ENCODE measurements at regions not wholly inside any gene's neighbourhood (a gene's known extent, or its start where the extent isn't known, plus 50 kb on each side); places are given as distances from the start of the nearest gene placed in this dataset.
A peak's percentile ranks its signal among the peaks of the same experiment; 100 is the strongest.
"Not testable (repeated sequence)": the region's sequence is repeated elsewhere in the genome, so short reads cannot be mapped to it uniquely, and the experiment has no call there.

- in situ Hi-C loops (cut with MboI; ENCODE audit: low pct_unique_long_range_greater_than_20kb in 2 of 9, low sequenced_read_pairs in 9 of 9, unreplicated experiment in 9 of 9): no loop called here
- WGBS, 10 experiments: 80 to 100% (median 94%) methylated on average over 1 to 11 of the region's 20 CpGs; no CpG with 5 or more reads in 4 of the 10 experiments
- Histone ChIP-seq H3K4me1 (replicated peaks in 1 of 2) (peaks cover 59 to 60% of the 10 kb centered on the region in 2 donors), H3K27ac (peak overlapping the region in 1 of 2 donors; percentile 19), H3K4me3 (no peak overlapping the region)
- peak in 2 of 8 experiments; percentile 2 to 31 for ATAC-seq (replicated peaks in 6 of 8)
Observed at GRCh38 chr16:85529489-85530369, 83.4 kb upstream of the GSE1 start.

GRCh38 chr16:85530370-85530739 is 82.8 kb upstream of the GSE1 start:
- WGBS, 10 experiments: 60 to 100% (median 95%) methylated on average over 1 to 4 of the region's 10 CpGs; no CpG with 5 or more reads in 6 of the 10 experiments
- in situ Hi-C loops (cut with MboI; ENCODE audit: low pct_unique_long_range_greater_than_20kb in 2 of 9, low sequenced_read_pairs in 9 of 9, unreplicated experiment in 9 of 9): no loop called here
- no peak overlapping the region for H3K4me3 ChIP-seq
- H3K4me1 ChIP-seq (replicated peaks in 1 of 2): peaks cover 52 to 53% of the 10 kb centered on the region in 2 donors
- H3K27ac ChIP-seq: peak overlapping the region in 1 of 2 donors; percentile 25
- ATAC-seq (replicated peaks in 6 of 8): no peak

GRCh38 chr16:85531516-85531915 is 81.6 kb upstream of the GSE1 start:
- in situ Hi-C loops (cut with MboI; ENCODE audit: low pct_unique_long_range_greater_than_20kb in 2 of 9, low sequenced_read_pairs in 9 of 9, unreplicated experiment in 9 of 9): no loop called here
- Histone ChIP-seq H3K4me1 (replicated peaks in 1 of 2) (peaks cover 44 to 46% of the 10 kb centered on the region in 2 donors), H3K4me3 (no peak overlapping the region), H3K27ac (no peak overlapping the region)
- ATAC-seq (replicated peaks in 6 of 8): no peak
- 15 to 100% (median 55%) methylated on average over 1 to 6 of the region's 10 CpGs; no CpG with 5 or more reads in 6 of the 10 experiments for WGBS, 10 experiments

GRCh38 chr16:85532147-85532546 is 81.0 kb upstream of the GSE1 start:
- ATAC-seq (replicated peaks in 6 of 8): no peak
- in situ Hi-C loops (cut with MboI; ENCODE audit: low pct_unique_long_range_greater_than_20kb in 2 of 9, low sequenced_read_pairs in 9 of 9, unreplicated experiment in 9 of 9): no loop called here
- Histone ChIP-seq H3K4me1 (replicated peaks in 1 of 2) (peaks cover 42 to 46% of the 10 kb centered on the region in 2 donors), H3K27ac (no peak overlapping the region), H3K4me3 (no peak overlapping the region)
- 50 to 100% (median 83%) methylated on average over 1 to 4 of the region's 6 CpGs; no CpG with 5 or more reads in 5 of the 10 experiments for WGBS, 10 experiments

DNA sequence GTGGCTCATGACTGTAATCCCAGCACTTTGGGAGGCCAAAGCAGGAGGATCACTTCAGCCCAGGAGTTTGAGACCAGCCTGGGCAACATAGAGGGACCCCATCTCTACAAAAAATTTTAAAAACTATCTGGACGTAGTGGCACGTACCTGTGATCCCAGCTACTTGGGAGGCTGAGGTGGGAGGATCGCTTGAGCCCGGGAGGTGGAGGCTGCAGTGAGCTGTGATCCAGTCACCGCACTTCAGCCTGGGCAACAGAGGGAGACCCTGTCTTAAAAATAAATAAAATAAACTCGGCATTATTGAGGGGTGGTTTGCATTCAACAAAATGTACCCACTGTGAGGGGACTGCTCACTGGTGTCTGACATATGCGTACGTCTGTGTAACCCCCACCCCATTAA is 79.5 kb upstream of the GSE1 start:
- in situ Hi-C loops (cut with MboI; ENCODE audit: low pct_unique_long_range_greater_than_20kb in 2 of 9, low sequenced_read_pairs in 9 of 9, unreplicated experiment in 9 of 9): not testable (repeated sequence)

DNA sequence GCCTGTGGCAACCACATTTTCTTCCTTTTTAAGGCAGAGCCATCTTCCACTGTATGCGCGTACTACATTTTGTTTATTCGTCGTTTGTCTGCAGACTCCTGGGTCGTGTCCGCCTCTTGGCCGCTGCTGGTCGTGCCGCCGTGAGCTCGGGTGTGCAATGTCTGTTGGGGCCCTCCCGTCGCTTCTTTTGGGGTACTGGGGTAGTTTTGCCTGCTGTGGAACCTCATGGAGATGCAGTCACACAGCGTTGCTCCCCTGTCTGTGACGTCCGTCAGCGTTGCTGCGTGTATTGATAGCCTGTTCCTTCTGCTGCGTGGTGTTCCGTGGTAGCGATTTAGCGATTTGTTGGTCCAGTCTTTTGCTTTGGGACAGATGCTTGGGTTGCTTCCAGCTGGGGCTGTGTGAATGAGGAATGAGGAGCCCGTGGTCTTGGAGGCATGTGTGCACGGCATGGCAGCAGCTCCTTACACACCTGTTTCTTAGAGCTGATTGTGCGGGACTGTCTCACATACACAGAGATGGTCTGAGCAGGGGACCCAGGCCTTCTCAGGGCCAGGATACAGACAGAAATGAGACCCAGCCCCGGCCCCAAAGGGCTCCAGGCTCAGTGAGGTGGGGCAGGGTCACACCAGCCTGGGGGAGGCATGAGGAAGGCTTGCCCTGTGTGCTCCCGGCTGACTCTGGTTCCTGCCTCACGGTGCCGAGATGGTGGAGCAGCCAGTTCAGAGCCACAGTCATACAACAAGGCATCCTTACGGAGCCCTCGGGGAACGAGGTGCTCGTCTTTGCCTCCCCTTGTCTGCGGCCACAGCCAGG is 78.4 kb upstream of the GSE1 start:
- Histone ChIP-seq H3K4me3 (no peak overlapping the region), H3K27ac (no peak overlapping the region), H3K4me1 (replicated peaks in 1 of 2) (peaks cover 42 to 48% of the 10 kb centered on the region in 2 donors)
- peak in 1 of 8 experiments; percentile 41 for ATAC-seq (replicated peaks in 6 of 8)
- in situ Hi-C loops (cut with MboI; ENCODE audit: low pct_unique_long_range_greater_than_20kb in 2 of 9, low sequenced_read_pairs in 9 of 9, unreplicated experiment in 9 of 9): no loop called here
- 60 to 100% (median 91%) methylated on average over 1 to 14 of the region's 34 CpGs; no CpG with 5 or more reads in 1 of the 10 experiments for WGBS, 10 experiments

More for the DNA sequence above, 79.5 kb upstream of the GSE1 start:
- WGBS, 10 experiments: 50 to 100% (median 92%) methylated on average over 2 to 7 of the region's 8 CpGs; no CpG with 5 or more reads in 1 of the 10 experiments
- not testable (repeated sequence) for ATAC-seq (replicated peaks in 6 of 8); H3K27ac ChIP-seq; H3K4me3 ChIP-seq
- peaks cover 47 to 49% of the 10 kb centered on the region in 2 donors for H3K4me1 ChIP-seq (replicated peaks in 1 of 2)

GRCh38 chr16:85535352-85536072 is 77.6 kb upstream of the GSE1 start:
- in situ Hi-C loops (cut with MboI; ENCODE audit: low pct_unique_long_range_greater_than_20kb in 2 of 9, low sequenced_read_pairs in 9 of 9, unreplicated experiment in 9 of 9): no loop called here

DNA sequence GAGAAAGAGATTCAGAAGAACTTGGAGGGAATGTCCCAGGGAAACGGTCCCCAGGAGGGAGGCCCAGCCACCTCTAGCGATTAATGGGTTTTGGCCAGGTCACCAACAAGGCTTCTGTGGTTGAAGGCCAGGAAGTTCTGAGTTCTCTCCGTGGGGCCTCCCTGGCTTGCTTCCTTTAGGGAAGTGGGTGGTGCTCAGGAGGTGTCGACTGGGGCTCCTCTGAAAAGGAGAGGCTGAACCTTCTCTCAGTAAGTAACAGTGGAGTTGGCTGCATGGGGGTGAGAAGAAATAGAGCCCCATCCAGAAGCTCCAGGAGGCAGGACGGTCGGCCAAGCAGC is 77.1 kb upstream of the GSE1 start:
- Histone ChIP-seq H3K27ac (no peak overlapping the region), H3K4me3 (no peak overlapping the region), H3K4me1 (replicated peaks in 1 of 2) (peaks cover 29 to 37% of the 10 kb centered on the region in 2 donors)
- ATAC-seq (replicated peaks in 6 of 8): peak in 2 of 8 experiments; percentile 46 to 48
- in situ Hi-C loops (cut with MboI; ENCODE audit: low pct_unique_long_range_greater_than_20kb in 2 of 9, low sequenced_read_pairs in 9 of 9, unreplicated experiment in 9 of 9): no loop called here
- WGBS, 10 experiments: 37 to 100% (median 82%) methylated on average over 1 to 5 of the region's 6 CpGs; no CpG with 5 or more reads in 4 of the 10 experiments

More at GRCh38 chr16:85535352-85536072, 77.6 kb upstream of the GSE1 start:
- ATAC-seq (replicated peaks in 6 of 8): no peak
- Histone ChIP-seq H3K27ac (no peak overlapping the region), H3K4me3 (no peak overlapping the region), H3K4me1 (replicated peaks in 1 of 2) (peaks cover 34 to 42% of the 10 kb centered on the region in 2 donors)
- 84 to 100% (median 100%) methylated on average over 1 to 5 of the region's 14 CpGs; no CpG with 5 or more reads in 2 of the 10 experiments for WGBS, 10 experiments

DNA sequence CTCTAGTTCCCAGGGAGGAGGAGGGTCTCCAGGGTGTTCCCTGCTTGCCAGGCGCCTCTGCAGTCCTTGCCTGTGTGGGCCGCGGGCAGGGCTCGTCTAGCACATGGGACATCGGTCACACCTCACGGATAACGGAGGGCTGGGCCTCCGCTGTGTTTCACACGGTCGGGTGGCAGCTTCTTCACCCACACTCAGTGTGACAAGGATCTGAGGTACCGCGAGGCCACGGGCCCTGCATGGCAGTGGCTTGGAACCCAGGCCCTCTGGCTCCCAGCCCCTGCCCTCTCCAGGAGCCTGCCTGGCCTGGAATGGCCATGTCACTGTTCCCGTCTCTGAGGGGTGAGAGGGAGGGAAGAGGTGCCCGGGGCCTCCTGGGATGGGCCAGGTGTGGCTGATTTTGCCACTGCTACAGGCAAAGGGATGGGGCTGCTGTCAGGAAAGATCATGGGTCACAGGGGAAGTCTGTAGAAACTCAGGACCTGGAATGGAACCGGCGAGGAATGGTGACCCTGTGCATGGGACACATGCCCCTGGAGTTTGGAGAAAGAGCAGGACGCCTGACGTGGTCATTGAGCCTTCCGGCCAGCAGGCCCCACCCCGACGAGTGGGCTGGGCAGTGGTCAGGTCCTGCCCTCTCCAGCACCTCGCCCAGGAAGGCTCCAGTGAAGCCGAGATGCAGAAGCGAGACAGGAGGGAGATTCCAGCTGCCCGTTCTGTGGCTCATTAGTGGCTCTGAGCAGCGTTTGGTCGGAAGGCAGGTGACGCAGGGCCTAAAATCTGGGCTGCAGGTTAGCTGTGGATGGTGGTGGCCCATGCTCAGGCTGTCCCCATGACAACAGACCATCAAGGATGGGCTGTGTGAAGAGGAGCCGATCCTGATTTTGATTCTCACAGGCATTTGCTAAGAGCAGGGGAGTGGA is 76.5 kb upstream of the GSE1 start:
- H3K4me3 ChIP-seq: no peak overlapping the region
- H3K27ac ChIP-seq: no peak overlapping the region
- in situ Hi-C loops (cut with MboI; ENCODE audit: low pct_unique_long_range_greater_than_20kb in 2 of 9, low sequenced_read_pairs in 9 of 9, unreplicated experiment in 9 of 9): no loop called here
- 48 to 84% (median 80%) methylated on average over 1 to 7 of the region's 30 CpGs; no CpG with 5 or more reads in 4 of the 10 experiments for WGBS, 10 experiments
- ATAC-seq (replicated peaks in 6 of 8): peak in 2 of 8 experiments; percentile 25 to 29
- H3K4me1 ChIP-seq (replicated peaks in 1 of 2): peaks cover 27 to 37% of the 10 kb centered on the region in 2 donors

DNA sequence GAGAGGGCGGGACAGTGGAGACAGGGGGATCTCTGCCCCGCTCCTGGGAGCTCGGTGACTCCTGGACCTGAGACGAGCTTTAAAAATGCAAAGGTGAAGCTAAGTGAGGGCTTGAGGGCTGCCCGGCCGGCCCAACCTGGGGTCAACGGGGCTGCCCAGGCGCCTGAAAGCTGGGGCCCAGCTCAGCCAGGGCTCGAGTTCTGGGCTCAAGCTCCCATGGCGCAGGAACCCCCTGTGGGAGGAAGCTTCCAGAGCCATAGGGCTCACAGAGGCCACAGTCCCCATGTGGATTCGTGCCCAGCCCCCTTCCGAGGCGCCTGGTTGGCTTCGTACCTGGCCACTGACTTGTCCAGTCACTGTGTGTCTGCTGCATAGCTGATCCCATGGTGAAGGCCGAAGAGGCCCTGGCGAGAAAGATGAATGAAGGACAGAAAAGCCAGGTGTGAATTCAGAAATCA is 75.8 kb upstream of the GSE1 start:
- peaks cover 32 to 42% of the 10 kb centered on the region in 2 donors for H3K4me1 ChIP-seq (replicated peaks in 1 of 2)
- WGBS, 10 experiments: 80 to 100% (median 100%) methylated on average over 1 to 2 of the region's 16 CpGs; no CpG with 5 or more reads in 5 of the 10 experiments
- peak in 1 of 8 experiments; percentile 1 for ATAC-seq (replicated peaks in 6 of 8)
- H3K4me3 ChIP-seq: no peak overlapping the region
- in situ Hi-C loops (cut with MboI; ENCODE audit: low pct_unique_long_range_greater_than_20kb in 2 of 9, low sequenced_read_pairs in 9 of 9, unreplicated experiment in 9 of 9): no loop called here
- H3K27ac ChIP-seq: no peak overlapping the region

DNA sequence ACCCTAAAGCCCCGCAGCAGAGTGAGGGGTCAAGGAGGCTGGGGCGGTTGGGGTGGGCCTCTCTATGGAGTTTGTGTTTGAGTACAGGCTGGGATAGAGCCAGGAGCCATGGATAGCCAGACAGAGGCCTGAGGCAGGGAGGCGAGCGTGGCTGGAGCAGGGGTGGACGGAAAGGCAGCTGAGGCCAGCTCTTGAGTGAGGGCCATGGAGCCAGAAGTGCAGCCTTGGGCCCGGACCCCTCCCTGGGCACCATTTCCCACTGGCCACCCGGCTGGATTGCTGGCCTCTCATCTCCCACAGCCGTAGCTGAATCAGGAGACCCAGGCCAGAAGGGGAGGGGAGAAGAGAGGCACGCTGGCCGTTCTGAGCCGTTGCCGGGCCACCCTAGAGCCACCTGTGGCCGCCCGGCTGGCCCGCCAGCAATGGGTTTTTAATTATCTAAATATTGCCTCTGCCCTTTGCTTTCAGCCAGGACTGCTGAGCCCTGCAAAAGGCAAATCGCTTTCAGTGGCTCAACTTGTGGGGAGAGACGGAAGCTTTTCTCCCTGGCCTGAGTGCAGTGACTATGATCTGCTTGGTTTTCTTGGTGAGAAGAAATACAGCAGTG is 75.2 kb upstream of the GSE1 start:
- no peak overlapping the region for H3K4me3 ChIP-seq
- 0 to 100% (median 48%) methylated on average over 1 to 4 of the region's 17 CpGs; no CpG with 5 or more reads in 5 of the 10 experiments for WGBS, 10 experiments
- H3K27ac ChIP-seq: no peak overlapping the region
- ATAC-seq (replicated peaks in 6 of 8): peak in 5 of 8 experiments; percentile 65 to 88 (median 70)
- in situ Hi-C loops (cut with MboI; ENCODE audit: low pct_unique_long_range_greater_than_20kb in 2 of 9, low sequenced_read_pairs in 9 of 9, unreplicated experiment in 9 of 9): no loop called here
- H3K4me1 ChIP-seq (replicated peaks in 1 of 2): peaks cover 38 to 47% of the 10 kb centered on the region in 2 donors

Measured in motor neuron (in vitro differentiated cells).